Amygdala (tissue), 56 donors: ENCODE measurements at regions not wholly inside any gene's neighbourhood (a gene's known extent, or its start where the extent isn't known, plus 50 kb on each side); places are given as distances from the start of the nearest gene placed in this dataset.
A peak's percentile ranks its signal among the peaks of the same experiment; 100 is the strongest.

Experiments
- DNase-seq, 56 donors: peaks; one replicate each; lab custom pipeline; 2025; lab: John Stamatoyannopoulos, UW

GRCh38 chr3:182241766-182242488 lies 530.2 kb downstream of the SOX2 start:
- DNase-seq, result peak in 54 of 56 donors; percentile 22 to 90 (median 66)

- DNase-seq, result no peak
These were observed 530.8 kb downstream of the SOX2 start for GRCh38 chr3:182242489-182242942.

DNA sequence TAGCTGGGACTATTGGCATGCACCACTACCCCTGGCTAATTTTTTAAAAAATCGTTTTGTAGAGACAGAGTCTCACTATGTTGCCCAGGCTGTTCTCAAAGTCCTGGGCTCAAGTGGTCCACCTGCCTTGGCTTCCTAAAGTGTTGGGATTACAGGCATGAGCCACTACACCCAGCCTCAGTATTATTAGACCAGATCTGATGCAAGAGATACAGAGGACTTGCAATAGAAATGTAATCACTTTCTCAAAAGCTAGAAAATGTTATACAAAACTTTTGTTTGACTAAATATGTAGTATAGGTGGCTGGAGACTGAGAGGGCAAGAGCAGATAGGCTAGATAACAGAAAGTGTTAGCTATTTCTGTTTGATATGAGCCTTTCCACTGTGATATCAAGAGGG lies 531.9 kb downstream of the SOX2 start:
- DNase-seq, result no peak

- peak in 35 of 56 donors; percentile 5 to 85 (median 46) for DNase-seq
These were observed 532.7 kb downstream of the SOX2 start for GRCh38 chr3:182244222-182244971.

DNA sequence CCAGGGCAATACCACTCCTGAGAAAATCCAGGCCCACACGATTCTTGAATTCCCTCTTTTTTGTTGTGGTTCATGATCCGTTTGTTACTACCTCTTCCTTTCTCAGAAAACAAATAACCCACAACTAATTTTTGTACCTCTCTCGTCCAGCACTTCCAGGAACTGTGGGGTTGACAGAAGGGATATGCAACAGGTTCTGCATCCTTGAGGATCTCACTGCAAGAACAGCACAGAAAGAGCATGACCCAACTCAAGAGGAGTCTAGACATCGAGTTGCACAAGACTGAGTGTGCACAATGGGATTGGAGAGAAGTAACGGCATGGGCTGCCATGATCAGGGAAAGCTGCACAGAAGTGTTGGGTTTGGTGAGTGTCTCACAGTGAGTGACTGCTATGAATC lies 533.3 kb downstream of the SOX2 start:
- no peak for DNase-seq

DNA sequence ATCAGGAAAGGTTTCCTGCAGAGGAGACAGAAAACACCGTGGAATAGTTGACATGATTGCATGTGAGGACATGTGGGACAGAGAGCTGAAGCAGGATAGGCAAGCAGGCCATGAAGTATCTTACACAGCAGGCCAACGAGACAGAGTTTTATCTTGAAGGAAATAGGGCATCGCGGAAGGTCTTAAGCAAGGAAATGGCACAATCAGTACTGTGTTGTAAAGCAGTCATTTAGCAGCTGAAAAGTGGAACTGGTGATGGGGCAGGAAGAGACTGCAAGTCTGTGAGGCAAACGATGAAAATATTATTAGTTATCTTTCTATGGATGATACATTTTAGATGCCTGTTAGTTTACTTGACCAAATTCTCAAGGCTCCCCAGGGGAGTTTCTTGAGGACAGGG lies 535.1 kb downstream of the SOX2 start:
- DNase-seq, result no peak

DNA sequence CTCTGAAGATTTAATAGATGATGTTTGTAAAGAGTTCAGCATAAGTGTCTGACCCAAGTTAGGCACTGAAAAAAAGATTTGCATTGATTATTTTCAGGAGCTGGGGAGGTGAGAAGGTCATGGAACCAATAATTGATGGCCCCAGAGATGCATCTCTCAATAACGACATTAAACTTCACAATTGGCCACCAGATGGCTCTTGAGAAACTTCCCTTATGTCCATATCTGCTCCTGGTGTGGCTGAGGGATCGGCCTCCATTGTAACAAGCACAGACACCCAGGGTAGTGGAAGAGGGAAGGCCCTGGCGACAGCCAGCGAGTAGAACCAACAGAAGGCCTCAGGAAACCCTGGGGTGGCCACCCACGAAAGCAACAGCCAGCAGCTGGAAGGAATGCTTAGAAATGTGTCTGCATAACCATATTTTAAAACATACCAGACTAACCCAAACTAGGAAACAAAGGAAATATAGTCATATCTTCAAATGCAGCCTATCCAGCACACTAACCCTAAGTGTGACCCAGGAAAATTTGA lies 536.7 kb downstream of the SOX2 start:
- DNase-seq, result no peak

GRCh38 chr3:182252802-182253201 lies 540.5 kb upstream of the ATP11B start:
- DNase-seq, result no peak

DNA sequence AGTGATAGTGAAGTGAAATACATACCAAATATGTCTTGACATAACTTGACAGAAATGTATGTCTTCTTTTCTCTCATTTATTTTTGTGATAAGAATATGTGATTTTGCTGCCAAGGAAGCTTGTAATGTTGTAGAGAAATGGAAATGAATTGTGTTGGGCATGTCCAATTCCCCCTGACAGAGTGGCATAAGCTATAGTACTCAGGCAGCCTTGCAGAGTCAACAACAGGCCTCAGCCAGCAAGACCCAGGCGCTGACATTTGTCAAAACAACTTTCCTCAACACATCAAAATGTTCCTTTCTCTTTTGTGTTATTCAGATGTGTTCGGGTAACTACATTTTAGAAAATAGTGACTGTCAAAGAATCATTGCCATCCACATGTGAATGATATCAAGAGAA lies 538.1 kb upstream of the ATP11B start:
- no peak for DNase-seq

- DNase-seq, result no peak
These were observed 535.9 kb upstream of the ATP11B start for GRCh38 chr3:182257361-182257760.

DNA sequence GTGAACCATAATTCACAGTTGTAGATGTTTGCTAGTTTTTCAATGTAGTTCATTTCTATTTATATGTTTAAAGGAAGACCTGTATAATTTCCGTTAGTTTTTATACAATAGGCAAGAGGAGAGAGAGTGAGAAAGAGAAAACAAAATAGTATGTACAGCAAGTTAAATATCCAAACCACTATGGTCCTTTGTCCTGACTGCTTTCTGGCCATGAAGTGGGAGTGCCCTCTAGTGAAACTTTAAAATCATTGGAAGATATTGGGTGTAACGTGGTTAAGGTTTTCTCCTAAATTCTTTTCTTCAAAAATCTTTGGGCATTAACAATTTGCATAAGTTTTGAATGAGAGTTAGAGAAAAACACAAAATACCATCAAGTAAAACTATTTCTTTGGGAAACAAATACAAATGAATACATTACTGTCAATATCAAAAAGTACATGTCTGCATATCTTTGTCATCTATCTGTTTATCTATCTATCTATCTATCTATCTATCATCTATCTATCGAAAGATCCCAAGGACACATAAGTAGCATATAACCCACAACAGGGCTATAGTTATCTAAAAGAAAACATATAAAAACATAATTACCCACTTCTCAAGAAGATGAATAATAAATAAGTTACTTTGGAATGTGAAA lies 534.6 kb upstream of the ATP11B start:
- peak in 6 of 56 donors; percentile 2 to 34 (median 20) for DNase-seq

DNA sequence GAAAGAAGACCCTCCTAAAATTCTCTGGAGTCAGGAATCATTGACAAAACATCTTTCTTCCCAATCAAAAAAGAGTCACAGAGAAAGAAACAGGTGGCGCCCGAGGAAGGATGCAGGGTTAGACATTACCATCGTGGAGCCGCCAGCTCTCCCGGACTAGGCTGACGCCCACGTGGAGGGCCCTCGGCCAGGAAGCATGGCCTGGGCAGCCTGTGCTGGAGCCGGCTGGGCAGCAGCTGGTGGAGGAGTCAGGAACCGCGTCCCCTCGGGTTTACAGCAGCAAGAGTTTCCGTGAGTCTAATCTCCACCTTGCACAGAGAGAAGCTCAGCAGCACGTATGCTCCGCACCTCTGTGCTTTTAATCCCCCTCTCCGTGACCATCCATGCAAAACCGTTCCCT lies 533.7 kb upstream of the ATP11B start:
- peak in 45 of 56 donors; percentile 6 to 80 (median 43) for DNase-seq

DNA sequence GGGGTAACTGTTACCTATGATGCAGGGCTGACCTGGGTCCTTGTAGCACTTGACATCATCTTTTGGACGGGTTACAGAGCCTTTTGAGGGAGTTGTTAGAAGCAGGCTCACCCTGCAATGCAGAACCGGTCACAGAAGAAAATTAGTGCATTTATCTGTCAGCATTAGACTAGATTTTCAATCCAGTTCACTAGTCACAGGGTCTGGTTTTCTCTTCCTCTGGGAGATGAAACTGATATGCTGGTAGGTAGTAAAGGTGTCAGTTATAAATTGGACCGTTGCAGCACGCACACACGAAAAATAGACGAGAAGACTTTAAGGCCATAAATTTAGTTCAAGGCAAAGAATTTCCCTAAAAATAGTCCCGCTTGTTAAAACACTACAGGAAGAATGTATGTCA lies 532.3 kb upstream of the ATP11B start:
- DNase-seq, result no peak

- no peak for DNase-seq
These were observed 524.6 kb upstream of the ATP11B start for GRCh38 chr3:182268711-182269110.

- no peak for DNase-seq
These were observed 516.8 kb upstream of the ATP11B start for GRCh38 chr3:182276512-182276911.

DNA sequence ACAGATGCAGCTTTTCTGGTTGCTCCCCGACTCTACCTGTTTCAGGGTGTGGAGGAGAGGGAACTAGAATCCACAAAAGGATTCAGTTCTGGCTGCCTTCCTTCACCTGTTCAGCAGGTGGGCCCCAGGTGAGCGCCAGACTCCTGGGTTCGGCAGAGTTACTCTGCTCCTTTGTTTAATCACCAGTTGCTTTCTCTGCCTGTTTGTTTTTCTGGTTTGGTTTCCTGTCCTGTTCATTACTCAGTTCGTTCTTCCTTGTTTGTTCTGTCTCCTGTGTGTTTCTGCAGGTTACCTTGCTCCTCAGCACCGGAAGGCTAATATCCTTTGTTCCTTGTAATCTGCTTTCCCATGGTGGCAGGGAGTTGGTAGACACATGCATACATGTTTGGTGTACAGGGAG lies 508.5 kb upstream of the ATP11B start:
- DNase-seq, result no peak

GRCh38 chr3:182292591-182292990 lies 500.7 kb upstream of the ATP11B start:
- DNase-seq, result no peak

- DNase-seq, result no peak
These were observed 499.0 kb upstream of the ATP11B start for GRCh38 chr3:182294256-182294655.

DNA sequence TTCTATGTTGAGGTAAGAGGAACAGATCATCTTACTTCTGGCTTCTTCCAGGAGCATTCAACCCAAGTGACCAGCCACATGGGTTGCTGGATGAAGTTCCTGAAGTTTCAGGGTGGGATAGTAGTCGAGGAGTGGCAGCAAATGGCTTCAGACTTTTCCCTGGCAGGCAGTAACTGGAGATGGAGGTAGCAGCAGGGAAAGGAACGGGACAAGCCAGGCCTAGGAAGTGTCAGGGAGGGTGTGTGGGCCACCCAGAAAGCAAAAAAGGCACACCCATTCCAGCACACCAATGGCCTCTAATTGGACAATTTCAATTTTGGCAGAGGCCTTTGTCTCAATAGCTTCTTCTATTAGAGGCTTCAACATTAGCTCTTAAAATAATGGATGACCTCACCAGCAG lies 498.6 kb upstream of the ATP11B start:
- DNase-seq, result no peak

DNA sequence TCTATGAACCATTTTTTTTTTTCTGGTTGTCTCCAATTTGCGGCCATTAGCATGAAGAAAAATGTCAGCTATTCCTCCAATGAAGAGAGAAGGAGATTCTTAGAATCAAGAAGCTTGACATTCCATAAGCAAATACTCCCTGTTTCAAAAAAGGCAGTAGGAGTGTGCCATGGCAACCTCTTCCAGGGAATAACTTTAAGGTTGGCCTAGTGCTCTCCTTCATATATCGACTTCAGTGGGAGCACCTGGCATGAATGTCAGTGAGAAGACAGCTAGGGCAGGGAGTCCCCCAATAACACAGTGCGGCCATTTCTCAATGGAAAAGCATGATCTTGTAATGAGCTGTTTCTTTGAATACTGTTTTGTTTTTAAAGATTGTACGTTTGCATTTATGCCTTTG lies 493.0 kb upstream of the ATP11B start:
- no peak for DNase-seq

DNA sequence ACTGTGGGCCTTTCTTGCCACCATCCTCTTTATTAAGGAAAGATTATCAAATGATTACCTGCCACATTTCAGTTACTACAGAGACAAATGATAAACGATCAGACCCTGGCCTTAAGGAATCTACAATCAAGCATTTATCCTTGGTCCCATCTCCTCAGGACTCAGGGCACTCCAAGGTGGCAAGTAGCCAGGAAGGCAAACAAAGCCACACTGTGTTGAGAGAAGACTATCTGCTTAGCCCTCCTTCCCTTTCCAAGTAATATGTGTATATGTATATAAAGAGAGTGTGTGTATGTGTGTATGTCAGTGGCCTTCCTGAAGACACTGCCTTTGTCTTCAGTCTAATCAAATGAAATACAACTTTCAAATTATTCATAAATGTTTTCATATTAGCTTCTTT lies 490.1 kb upstream of the ATP11B start:
- DNase-seq, result peak in 17 of 56 donors; percentile 4 to 55 (median 19)
